ENCODE measurements at regions not wholly inside any gene's neighbourhood (a gene's known extent, or its start where the extent isn't known, plus 50 kb on each side); places are given as distances from the start of the nearest gene placed in this dataset.

DNA sequence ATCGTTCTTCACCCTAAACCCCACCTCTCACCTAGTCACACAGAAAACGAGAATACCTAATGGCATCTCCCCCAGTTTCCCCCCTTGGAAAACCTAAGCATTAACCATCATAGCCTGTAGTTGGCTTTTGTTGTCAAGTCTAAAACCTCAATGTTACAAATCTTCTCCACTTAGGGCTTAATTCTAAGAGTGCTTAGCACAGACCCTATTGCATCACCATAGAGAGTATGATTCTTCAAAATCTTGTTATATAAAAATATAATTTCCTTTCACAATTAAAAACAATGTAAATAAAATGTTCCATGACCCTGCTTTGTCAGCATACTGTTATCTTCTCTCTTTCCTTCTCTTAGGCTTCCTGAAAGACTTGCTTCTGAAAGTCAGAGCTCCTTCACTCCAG, 263.2 kb upstream of the RGS18 start:
- TF ChIP-seq, protein P1, sequence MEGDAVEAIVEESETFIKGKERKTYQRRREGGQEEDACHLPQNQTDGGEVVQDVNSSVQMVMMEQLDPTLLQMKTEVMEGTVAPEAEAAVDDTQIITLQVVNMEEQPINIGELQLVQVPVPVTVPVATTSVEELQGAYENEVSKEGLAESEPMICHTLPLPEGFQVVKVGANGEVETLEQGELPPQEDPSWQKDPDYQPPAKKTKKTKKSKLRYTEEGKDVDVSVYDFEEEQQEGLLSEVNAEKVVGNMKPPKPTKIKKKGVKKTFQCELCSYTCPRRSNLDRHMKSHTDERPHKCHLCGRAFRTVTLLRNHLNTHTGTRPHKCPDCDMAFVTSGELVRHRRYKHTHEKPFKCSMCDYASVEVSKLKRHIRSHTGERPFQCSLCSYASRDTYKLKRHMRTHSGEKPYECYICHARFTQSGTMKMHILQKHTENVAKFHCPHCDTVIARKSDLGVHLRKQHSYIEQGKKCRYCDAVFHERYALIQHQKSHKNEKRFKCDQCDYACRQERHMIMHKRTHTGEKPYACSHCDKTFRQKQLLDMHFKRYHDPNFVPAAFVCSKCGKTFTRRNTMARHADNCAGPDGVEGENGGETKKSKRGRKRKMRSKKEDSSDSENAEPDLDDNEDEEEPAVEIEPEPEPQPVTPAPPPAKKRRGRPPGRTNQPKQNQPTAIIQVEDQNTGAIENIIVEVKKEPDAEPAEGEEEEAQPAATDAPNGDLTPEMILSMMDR (IDR thresholded peaks at IDR 0.05), result no peak
- no peak for TF ChIP-seq POLR2A (IDR thresholded peaks at IDR 0.05)
- no peak for TF ChIP-seq POLR2AphosphoS5 (IDR thresholded peaks at IDR 0.05)
